ENCODE measurements at regions not wholly inside any gene's neighbourhood (a gene's known extent, or its start where the extent isn't known, plus 50 kb on each side); places are given as distances from the start of the nearest gene placed in this dataset.

GRCh38 chr1:59013276-59013927, 229.6 kb upstream of the JUN start:
- H3K36me3 ChIP-seq (ENCODE audit: control insufficient read depth, insufficient read depth, low read length), result no peaks in the 10 kb centered on the region
- H3K27ac ChIP-seq (ENCODE audit: extremely low read depth, low read depth, low read length), result no peak overlapping the region
- CTCF ChIA-PET (ENCODE audit: low intra/inter-chr PET ratio), result no interaction called here
- FAIRE-seq (no peak), ATAC-seq (peak; percentile 38; the same call in 2 of the 3 replicates), DNase-seq (ENCODE audit: extremely low read depth in 1 of 4, low spot score in 3 of 4) (no peak)
- no peaks in the 10 kb centered on the region; a peak in 1 of 5 replicates for H3K27me3 ChIP-seq (ENCODE audit: control insufficient read depth in 2 of 2, insufficient read depth in 2 of 2, low read length in 2 of 2)
- H3K9ac ChIP-seq (ENCODE audit: insufficient read depth in 1 of 2, low read depth in 2 of 2, low read length in 2 of 2), result peak overlapping the region in 1 of 2 experiments; percentile 59; a peak in 1 of 4 replicates
- WGBS (ENCODE audit: insufficient coverage, low coverage, missing lambda C conversion rate), result 37% methylated on average over 16 of the region's 16 CpGs
- POLR2A ChIA-PET, result interaction anchor here (1.2 kb wide), 1 partner anchor 232 kb away, joined by 3 read pairs; no protein-coding TSS in a partner anchor
- H4K20me1 ChIP-seq (replicated peaks; ENCODE audit: control insufficient read depth, insufficient read depth, low read length), result no peaks in the 10 kb centered on the region
- no peaks in the 10 kb centered on the region for H3K9me3 ChIP-seq (replicated peaks; ENCODE audit: control insufficient read depth, insufficient read depth, low read depth, low read length)
- peaks cover 2 to 7% of the 10 kb centered on the region in 2 experiments; a peak in 3 of 5 replicates for H3K4me1 ChIP-seq (replicated peaks in 1 of 2; ENCODE audit: control insufficient read depth in 2 of 2, insufficient read depth in 2 of 2, low read length in 2 of 2)
- no peaks in the 10 kb centered on the region for H3K79me2 ChIP-seq (ENCODE audit: control insufficient read depth, insufficient read depth, low read length)
- BruUV-seq (replicated peaks), result no TSS peak
- intact Hi-C loops (cut with micrococcal nuclease) (no loop called here), in situ Hi-C loops (cut with MboI) (no loop called here)
- H2AFZ ChIP-seq (ENCODE audit: low read depth, low read length), result peak overlapping the region; percentile 59
- no peak overlapping the region for H3K4me3 ChIP-seq
- no peak overlapping the region for H3K4me2 ChIP-seq (ENCODE audit: insufficient read depth, low read length)
- H3K9me1 ChIP-seq (ENCODE audit: control insufficient read depth, insufficient read depth, low read length), result no peaks in the 10 kb centered on the region
- TF ChIP-seq CBX2 (IDR thresholded peaks at IDR 0.05; ENCODE audit: insufficient read depth, low read length, poor library complexity, severe bottlenecking) (no peak), HDGF (IDR thresholded peaks at IDR 0.05) (no peak), YY1 (IDR thresholded peaks at IDR 0.05; ENCODE audit: borderline replicate concordance in 1 of 3, control insufficient read depth in 1 of 3, extremely low read depth in 1 of 3, insufficient read depth in 3 of 3, insufficient read length in 1 of 3, insufficient replicate concordance in 2 of 3, low read depth in 1 of 3, low read length in 2 of 3) (no peak), BACH1 (tag; IDR thresholded peaks at IDR 0.05) (no peak), KAT7 (CRISPR knock-in tag; IDR thresholded peaks at IDR 0.05; ENCODE audit: borderline replicate concordance) (no peak), ETV1 (tag; conservative IDR thresholded peaks at IDR 0.05; ENCODE audit: low read depth) (no peak), MTA2 (IDR thresholded peaks at IDR 0.05; ENCODE audit: low read depth) (no peak), EHMT2 (IDR thresholded peaks at IDR 0.05) (no peak), ZNF277 (CRISPR knock-in tag; IDR thresholded peaks at IDR 0.05; ENCODE audit: borderline replicate concordance) (no peak), BDP1 (IDR thresholded peaks at IDR 0.05; ENCODE audit: insufficient read depth, insufficient read length) (no peak), GATA2 (CRISPR knock-in tag; IDR thresholded peaks at IDR 0.05) (no peak)
